WERI-Rb-1 (cell line): ENCODE measurements at regions not wholly inside any gene's neighbourhood (a gene's known extent, or its start where the extent isn't known, plus 50 kb on each side); places are given as distances from the start of the nearest gene placed in this dataset.

ENCODE experiments used
- DNase-seq: peaks from one replicate; pipeline ENCODE4 v3.0.0-alpha.2; 2020
- H3K27ac ChIP-seq: fragments of 250-450 bp; sonication (Bioruptor Pico); 2 replicates; pipeline ENCODE4 v1.5.1; 2020; ENCODE audit warnings: mild to moderate bottlenecking, moderate library complexity
- H3K27me3 ChIP-seq: fragments of 250-450 bp; sonication (Bioruptor Pico); 2 replicates; pipeline ENCODE4 v1.5.1; 2021; ENCODE audit warnings: mild to moderate bottlenecking, low read depth, moderate library complexity; ENCODE audit not compliant: insufficient read depth, severe bottlenecking
- H3K36me3 ChIP-seq: fragments of 250-450 bp; sonication (Bioruptor Pico); 2 replicates; pipeline ENCODE4 v1.5.1; 2020; ENCODE audit warnings: mild to moderate bottlenecking, moderate library complexity
- H3K4me3 ChIP-seq: 2 replicates; pipeline ENCODE4 v1.5.1; 2011; ENCODE audit warnings: low read depth, mild to moderate bottlenecking, control low read depth, low read length
- H3K9me3 ChIP-seq: fragments of 250-450 bp; sonication (Bioruptor Pico); 2 replicates; pipeline ENCODE4 v1.5.1; 2021; ENCODE audit warnings: mild to moderate bottlenecking, moderate library complexity; ENCODE audit not compliant: severe bottlenecking
- CTCF ChIP-seq: IDR thresholded peaks from 2 replicates; pipeline ENCODE4 v1.5.1; 2011; ENCODE audit warnings: low read depth, mild to moderate bottlenecking, control low read depth, inconsistent platforms, low read length

- Histone ChIP-seq H3K4me3 (no peak overlapping the region), H3K27me3 (no peaks in the 10 kb centered on the region), H3K27ac (no peak overlapping the region), H3K9me3 (no peaks in the 10 kb centered on the region), H3K36me3 (no peaks in the 10 kb centered on the region)
- DNase-seq: no peak
- TF ChIP-seq CTCF: no peak
These were observed 179.5 kb downstream of the ANXA2 start for GRCh38 chr15:60218256-60218655.

- no peaks in the 10 kb centered on the region for H3K36me3 ChIP-seq
- no peak overlapping the region for H3K27ac ChIP-seq
- no peaks in the 10 kb centered on the region for H3K27me3 ChIP-seq
- H3K4me3 ChIP-seq: no peak overlapping the region
- DNase-seq: no peak
- H3K9me3 ChIP-seq: no peaks in the 10 kb centered on the region
- TF ChIP-seq CTCF: no peak
These were observed 177.9 kb downstream of the ANXA2 start for GRCh38 chr15:60219866-60220265.

GRCh38 chr15:60221356-60221755 lies 176.4 kb downstream of the ANXA2 start:
- Histone ChIP-seq H3K4me3 (no peak overlapping the region), H3K27ac (no peak overlapping the region), H3K27me3 (no peaks in the 10 kb centered on the region), H3K9me3 (no peaks in the 10 kb centered on the region), H3K36me3 (no peaks in the 10 kb centered on the region)
- DNase-seq: no peak
- no peak for TF ChIP-seq CTCF

GRCh38 chr15:60222404-60222803 lies 175.4 kb downstream of the ANXA2 start:
- H3K4me3 ChIP-seq: no peak overlapping the region
- H3K27ac ChIP-seq: no peak overlapping the region
- no peak for TF ChIP-seq CTCF
- H3K36me3 ChIP-seq: no peaks in the 10 kb centered on the region
- no peaks in the 10 kb centered on the region for H3K9me3 ChIP-seq
- DNase-seq: no peak
- no peaks in the 10 kb centered on the region for H3K27me3 ChIP-seq

- Histone ChIP-seq H3K4me3 (no peak overlapping the region), H3K27me3 (no peaks in the 10 kb centered on the region), H3K36me3 (no peaks in the 10 kb centered on the region), H3K27ac (no peak overlapping the region), H3K9me3 (no peaks in the 10 kb centered on the region)
- TF ChIP-seq CTCF: no peak
- no peak for DNase-seq
These were observed 174.6 kb downstream of the ANXA2 start for GRCh38 chr15:60223176-60223575.

- no peak overlapping the region for H3K4me3 ChIP-seq
- no peak for DNase-seq
- no peak overlapping the region for H3K27ac ChIP-seq
- no peaks in the 10 kb centered on the region for H3K36me3 ChIP-seq
- no peaks in the 10 kb centered on the region for H3K9me3 ChIP-seq
- TF ChIP-seq CTCF: no peak
- H3K27me3 ChIP-seq: no peaks in the 10 kb centered on the region
These were observed 170.9 kb downstream of the ANXA2 start for GRCh38 chr15:60226924-60227323.
